ENCODE measurements at regions not wholly inside any gene's neighbourhood (a gene's known extent, or its start where the extent isn't known, plus 50 kb on each side); places are given as distances from the start of the nearest gene placed in this dataset.
"Not testable (repeated sequence)": the region's sequence is repeated elsewhere in the genome, so short reads cannot be mapped to it uniquely, and the experiment has no call there.

- H3K27ac ChIP-seq, result no peak overlapping the region
- no peak for DNase-seq
- H3K27me3 ChIP-seq, result no peaks in the 10 kb centered on the region
- intact Hi-C loops (cut with DNase I; ENCODE audit: low total_unique reads), result no loop called here
- H3K36me3 ChIP-seq, result no peaks in the 10 kb centered on the region
- no peak overlapping the region for H3K4me3 ChIP-seq
- TF ChIP-seq POLR2AphosphoS5 (IDR thresholded peaks at IDR 0.05), result no peak
- no peak for TF ChIP-seq POLR2A (IDR thresholded peaks at IDR 0.05)
- TF ChIP-seq CTCF (IDR thresholded peaks at IDR 0.05), result no peak
- no peak for TF ChIP-seq EP300 (IDR thresholded peaks at IDR 0.05)
- peaks cover 0 to 11% (median 0%) of the 10 kb centered on the region in 4 donors for H3K9me3 ChIP-seq
- H3K4me1 ChIP-seq, result no peaks in the 10 kb centered on the region
These were observed 1020.1 kb downstream of the TDRD15 start for GRCh38 chr2:22143840-22144239.

- Histone ChIP-seq H3K27ac (no peak overlapping the region), H3K4me3 (no peak overlapping the region), H3K27me3 (no peaks in the 10 kb centered on the region), H3K4me1 (no peaks in the 10 kb centered on the region), H3K9me3 (peaks cover 0 to 25% (median 8%) of the 10 kb centered on the region in 4 donors), H3K36me3 (no peaks in the 10 kb centered on the region)
- TF ChIP-seq POLR2A (IDR thresholded peaks at IDR 0.05), result no peak
- 36 to 47% (median 42%) methylated on average over 2 of the region's 2 CpGs for WGBS, 5 donors
- intact Hi-C loops (cut with DNase I; ENCODE audit: low total_unique reads), result no loop called here
- DNase-seq, result no peak
These were observed 1030.3 kb downstream of the TDRD15 start for GRCh38 chr2:22153931-22154613.

GRCh38 chr2:22156661-22157060, 1032.9 kb downstream of the TDRD15 start:
- H3K9me3 ChIP-seq, result peaks cover 0 to 13% (median 3%) of the 10 kb centered on the region in 4 donors
- H3K4me1 ChIP-seq; H3K27me3 ChIP-seq; H3K36me3 ChIP-seq; intact Hi-C loops (cut with DNase I; ENCODE audit: low total_unique reads); DNase-seq; H3K27ac ChIP-seq; H3K4me3 ChIP-seq: not testable (repeated sequence)
- 74 to 83% (median 83%) methylated on average over 3 to 6 of the region's 6 CpGs for WGBS, 5 donors

GRCh38 chr2:22167256-22167655, 1043.5 kb downstream of the TDRD15 start:
- TF ChIP-seq CTCF (IDR thresholded peaks at IDR 0.05) (no peak), POLR2A (IDR thresholded peaks at IDR 0.05) (no peak), POLR2AphosphoS5 (IDR thresholded peaks at IDR 0.05) (no peak), EP300 (IDR thresholded peaks at IDR 0.05) (no peak)
- intact Hi-C loops (cut with DNase I; ENCODE audit: low total_unique reads), result no loop called here
- no peaks in the 10 kb centered on the region for H3K4me1 ChIP-seq
- no peak for DNase-seq
- H3K27me3 ChIP-seq, result no peaks in the 10 kb centered on the region
- H3K9me3 ChIP-seq, result peaks cover 0 to 36% (median 21%) of the 10 kb centered on the region in 4 donors
- no peaks in the 10 kb centered on the region for H3K36me3 ChIP-seq
- no peak overlapping the region for H3K4me3 ChIP-seq
- 70 to 74% (median 74%) methylated on average over 4 of the region's 4 CpGs for WGBS, 5 donors
- no peak overlapping the region for H3K27ac ChIP-seq

GRCh38 chr2:22175003-22175402, 1051.2 kb downstream of the TDRD15 start:
- 85 to 90% (median 87%) methylated on average over 3 of the region's 3 CpGs for WGBS, 5 donors
- no peak overlapping the region for H3K27ac ChIP-seq
- H3K36me3 ChIP-seq, result no peaks in the 10 kb centered on the region
- H3K27me3 ChIP-seq, result no peaks in the 10 kb centered on the region
- no peak for TF ChIP-seq POLR2AphosphoS5 (IDR thresholded peaks at IDR 0.05)
- no peak for TF ChIP-seq CTCF (IDR thresholded peaks at IDR 0.05)
- TF ChIP-seq EP300 (IDR thresholded peaks at IDR 0.05), result no peak
- no peak for TF ChIP-seq POLR2A (IDR thresholded peaks at IDR 0.05)
- no peak overlapping the region for H3K4me3 ChIP-seq
- H3K4me1 ChIP-seq, result no peaks in the 10 kb centered on the region
- H3K9me3 ChIP-seq, result peaks cover 0 to 8% (median 2%) of the 10 kb centered on the region in 4 donors
- DNase-seq, result no peak
- intact Hi-C loops (cut with DNase I; ENCODE audit: low total_unique reads), result no loop called here
